ENCODE measurements at regions not wholly inside any gene's neighbourhood (a gene's known extent, or its start where the extent isn't known, plus 50 kb on each side); places are given as distances from the start of the nearest gene placed in this dataset.

GRCh38 chr1:168918860-168919741, 187.4 kb upstream of the ATP1B1 start:
- DNase-seq (ENCODE audit: low spot score), result no peak

GRCh38 chr1:168920456-168921094, 185.9 kb upstream of the ATP1B1 start:
- DNase-seq (ENCODE audit: low spot score), result no peak

GRCh38 chr1:168921629-168922028, 184.9 kb upstream of the ATP1B1 start:
- DNase-seq (ENCODE audit: low spot score), result no peak

GRCh38 chr1:168923521-168924136, 182.9 kb upstream of the ATP1B1 start:
- DNase-seq (ENCODE audit: low spot score), result no peak

- DNase-seq (ENCODE audit: low spot score), result no peak
Measured at GRCh38 chr1:168924976-168925375, 181.5 kb upstream of the ATP1B1 start.

- DNase-seq (ENCODE audit: low spot score), result no peak
Measured at GRCh38 chr1:168926236-168926635, 180.3 kb upstream of the ATP1B1 start.

- no peak for DNase-seq (ENCODE audit: low spot score)
Measured at GRCh38 chr1:168932539-168932938, 174.0 kb upstream of the ATP1B1 start.

GRCh38 chr1:168933141-168933805, 173.2 kb upstream of the ATP1B1 start:
- no peak for DNase-seq (ENCODE audit: low spot score)

- DNase-seq (ENCODE audit: low spot score), result no peak
Measured at GRCh38 chr1:168939110-168939946, 167.2 kb upstream of the ATP1B1 start.

GRCh38 chr1:168939947-168940223, 166.6 kb upstream of the ATP1B1 start:
- DNase-seq (ENCODE audit: low spot score), result no peak

- DNase-seq (ENCODE audit: low spot score), result no peak
Measured at GRCh38 chr1:168941640-168942039, 164.8 kb upstream of the ATP1B1 start.

- DNase-seq (ENCODE audit: low spot score), result no peak
Measured at GRCh38 chr1:168942165-168942564, 164.3 kb upstream of the ATP1B1 start.

- DNase-seq (ENCODE audit: low spot score), result no peak
Measured at GRCh38 chr1:168945870-168946269, 160.6 kb upstream of the ATP1B1 start.

GRCh38 chr1:168947041-168947440, 159.4 kb upstream of the ATP1B1 start:
- no peak for DNase-seq (ENCODE audit: low spot score)

GRCh38 chr1:168949672-168950071, 156.8 kb upstream of the ATP1B1 start:
- DNase-seq (ENCODE audit: low spot score), result no peak

GRCh38 chr1:168957818-168958217, 148.7 kb upstream of the ATP1B1 start:
- DNase-seq (ENCODE audit: low spot score), result no peak

GRCh38 chr1:168958562-168959289, 147.8 kb upstream of the ATP1B1 start:
- no peak for DNase-seq (ENCODE audit: low spot score)

GRCh38 chr1:168959382-168959781, 147.1 kb upstream of the ATP1B1 start:
- DNase-seq (ENCODE audit: low spot score), result no peak

GRCh38 chr1:168960114-168960513, 146.4 kb upstream of the ATP1B1 start:
- DNase-seq (ENCODE audit: low spot score), result no peak

- no peak for DNase-seq (ENCODE audit: low spot score)
Measured at GRCh38 chr1:168960595-168960994, 145.9 kb upstream of the ATP1B1 start.

GRCh38 chr1:168963601-168964000, 142.9 kb upstream of the ATP1B1 start:
- no peak for DNase-seq (ENCODE audit: low spot score)

Measured in iPS-NIHi11 (cell line).